Neural cell (in vitro differentiated cells): ENCODE measurements at regions not wholly inside any gene's neighbourhood (a gene's known extent, or its start where the extent isn't known, plus 50 kb on each side); places are given as distances from the start of the nearest gene placed in this dataset.

Experiments
- H2AFZ ChIP-seq: fragments of 200-600, 300-800 bp; sonication (generic), shearing (Covaris generic); 2 replicates; pipeline ENCODE4 v1.6.0; 2014; ENCODE audit warnings: low read depth, mild to moderate bottlenecking, antibody characterized with exemption, low read length, moderate library complexity
- H3F3A ChIP-seq: fragments of 200-600 bp; shearing (Covaris generic); 2 replicates; pipeline ENCODE4 v1.6.1; 2016; ENCODE audit warnings: mild to moderate bottlenecking, moderate library complexity, mixed read lengths, antibody characterized with exemption, low read length; ENCODE audit not compliant: insufficient read depth, poor library complexity, severe bottlenecking
- H3K27ac ChIP-seq: fragments of 200-600, 300-800 bp; sonication (generic), shearing (Covaris generic); 2 replicates; pipeline ENCODE4 v1.5.1; 2014; ENCODE audit warnings: mild to moderate bottlenecking, low read length, moderate library complexity
- H3K27me3 ChIP-seq: fragments of 300-800, 200-600 bp; sonication (generic), shearing (Covaris generic); 2 replicates; pipeline ENCODE4 v1.6.0; 2014; ENCODE audit warnings: mild to moderate bottlenecking, low read depth, low read length, moderate library complexity; ENCODE audit not compliant: insufficient read depth
- H3K36me3 ChIP-seq: fragments of 300-800, 200-600 bp; sonication (generic), shearing (Covaris generic); 2 replicates; pipeline ENCODE4 v1.5.1; 2014; ENCODE audit warnings: mild to moderate bottlenecking, antibody characterized with exemption, low read length, moderate library complexity; ENCODE audit not compliant: insufficient read depth
- H3K4me2 ChIP-seq: fragments of 300-800, 200-600 bp; sonication (generic), shearing (Covaris generic); 2 replicates; pipeline ENCODE4 v1.6.0; 2014; ENCODE audit warnings: mild to moderate bottlenecking, low read length
- H3K4me3 ChIP-seq: fragments of 300-800, 200-600 bp; sonication (generic), shearing (Covaris generic); 2 replicates; pipeline ENCODE4 v1.5.1; 2014; ENCODE audit warnings: mild to moderate bottlenecking, low read length, moderate library complexity
- H3K79me2 ChIP-seq: fragments of 200-600 bp; shearing (Covaris generic); replicated peaks from 2 replicates; pipeline ENCODE4 v1.6.0; 2014; ENCODE audit warnings: mild to moderate bottlenecking, low read length, moderate library complexity; ENCODE audit not compliant: insufficient read depth
- H3K9ac ChIP-seq: fragments of 300-800, 200-600 bp; sonication (generic), shearing (Covaris generic); 2 replicates; pipeline ENCODE4 v1.6.1; 2016; ENCODE audit warnings: mild to moderate bottlenecking, low read length, mixed read lengths
- H3K9me2 ChIP-seq: fragments of 200-600 bp; shearing (Covaris generic); 2 replicates; pipeline ENCODE4 v1.6.1; 2016; ENCODE audit warnings: mild to moderate bottlenecking, low read length, mixed read lengths; ENCODE audit not compliant: insufficient read depth
- H3K9me3 ChIP-seq: fragments of 200-600, 300-800 bp; sonication (generic), shearing (Covaris generic); 2 replicates; pipeline ENCODE4 v1.6.1; 2016; ENCODE audit warnings: mild to moderate bottlenecking, mixed run types, low read length, moderate library complexity, mixed read lengths
- H4K20me1 ChIP-seq: fragments of 200-600 bp; shearing (Covaris generic); 2 replicates; pipeline ENCODE4 v1.6.1; 2016; ENCODE audit warnings: mild to moderate bottlenecking, mixed run types; ENCODE audit not compliant: insufficient read depth
- CTCF ChIP-seq: fragments of 450-650 bp; IDR thresholded peaks from 2 replicates; pipeline ENCODE4 v1.5.1; 2014; ENCODE audit warnings: antibody characterized with exemption, mild to moderate bottlenecking, moderate library complexity; ENCODE audit not compliant: poor library complexity, severe bottlenecking
- EP300 ChIP-seq: fragments of 450-650 bp; conservative IDR thresholded peaks from 2 replicates; pipeline ENCODE4 v1.6.1; 2014; ENCODE audit warnings: antibody characterized with exemption, mild to moderate bottlenecking, moderate library complexity; ENCODE audit not compliant: poor library complexity, severe bottlenecking
- EZH2 ChIP-seq: fragments of 200-600, 300-800 bp; shearing (Covaris generic), sonication (generic); IDR thresholded peaks from 2 replicates; pipeline ENCODE4 v1.6.1; 2014; ENCODE audit warnings: antibody characterized with exemption, low read length, borderline replicate concordance, mild to moderate bottlenecking; ENCODE audit not compliant: insufficient read depth, poor library complexity, severe bottlenecking
- MXI1 ChIP-seq: fragments of 450-650 bp; conservative IDR thresholded peaks from 2 replicates; pipeline ENCODE4 v1.6.1; 2014; ENCODE audit warnings: antibody characterized with exemption, mild to moderate bottlenecking; ENCODE audit not compliant: poor library complexity, severe bottlenecking
- POLR2AphosphoS5 ChIP-seq: IDR thresholded peaks from 2 replicates; pipeline ENCODE4 v1.6.1; 2012
- RAD21 ChIP-seq: fragments of 450-650 bp; conservative IDR thresholded peaks from 2 replicates; pipeline ENCODE4 v1.6.1; 2014; ENCODE audit warnings: antibody characterized with exemption, mild to moderate bottlenecking, moderate library complexity
- REST ChIP-seq: IDR thresholded peaks from 2 replicates; pipeline ENCODE4 v1.6.1; 2012; ENCODE audit warnings: borderline replicate concordance
- SMC3 ChIP-seq: fragments of 450-650 bp; conservative IDR thresholded peaks from 2 replicates; pipeline ENCODE4 v1.6.1; 2014; ENCODE audit warnings: antibody characterized with exemption, mild to moderate bottlenecking, moderate library complexity; ENCODE audit not compliant: poor library complexity
- TAF1 ChIP-seq: IDR thresholded peaks from 2 replicates; pipeline ENCODE4 v1.6.1; 2012; ENCODE audit warnings: low read depth

GRCh38 chr4:157779081-157779480 is 393.7 kb downstream of the GASK1B start:
- H3K4me3 ChIP-seq = no peak overlapping the region
- H3F3A ChIP-seq = no peaks in the 10 kb centered on the region
- H3K27me3 ChIP-seq = no peaks in the 10 kb centered on the region
- no peaks in the 10 kb centered on the region for H3K36me3 ChIP-seq
- H3K27ac ChIP-seq = peak overlapping the region; percentile 59
- no peaks in the 10 kb centered on the region for H4K20me1 ChIP-seq
- no peaks in the 10 kb centered on the region for H3K79me2 ChIP-seq
- H3K4me2 ChIP-seq = no peak overlapping the region
- peak; percentile 72 for TF ChIP-seq POLR2AphosphoS5
- TF ChIP-seq CTCF = no peak
- peak; percentile 74 for TF ChIP-seq EP300
- H3K9ac ChIP-seq = no peak overlapping the region
- no peaks in the 10 kb centered on the region for H3K9me2 ChIP-seq
- H2AFZ ChIP-seq = no peak overlapping the region
- H3K9me3 ChIP-seq = no peaks in the 10 kb centered on the region

GRCh38 chr4:157776930-157777528 is 395.8 kb downstream of the GASK1B start:
- no peak overlapping the region for H3K27ac ChIP-seq
- no peak overlapping the region for H3K9ac ChIP-seq
- H3K27me3 ChIP-seq = no peaks in the 10 kb centered on the region
- H3K36me3 ChIP-seq = no peaks in the 10 kb centered on the region
- no peak overlapping the region for H3K4me2 ChIP-seq
- no peak overlapping the region for H2AFZ ChIP-seq
- no peaks in the 10 kb centered on the region for H4K20me1 ChIP-seq
- no peaks in the 10 kb centered on the region for H3K79me2 ChIP-seq
- H3K9me3 ChIP-seq = no peaks in the 10 kb centered on the region
- no peak overlapping the region for H3K4me3 ChIP-seq
- H3K9me2 ChIP-seq = no peaks in the 10 kb centered on the region
- no peaks in the 10 kb centered on the region for H3F3A ChIP-seq
- TF ChIP-seq EZH2 (no peak), REST (no peak), CTCF (no peak), POLR2AphosphoS5 (no peak), RAD21 (no peak), EP300 (no peak), SMC3 (no peak), MXI1 (no peak), TAF1 (no peak)
